Tibial nerve (tissue), 3 donors: ENCODE measurements at regions not wholly inside any gene's neighbourhood (a gene's known extent, or its start where the extent isn't known, plus 50 kb on each side); places are given as distances from the start of the nearest gene placed in this dataset.

Experiments
- POLR2A ChIP-seq, 2 donors: fragments of 450-650 bp; IDR thresholded peaks; one replicate each; pipeline ENCODE4 v1.6.1; 2017; ENCODE audit warnings: antibody characterized with exemption in 2 of 2, mild to moderate bottlenecking in 2 of 2, moderate library complexity in 2 of 2
- TF ChIP-seq, protein P1 (sequence below), 5 experiments: fragments of 200-600 bp in 3 of 5; fragments of 450-650 bp in 2 of 5; sonication (generic) in 3 of 5; IDR thresholded peaks; one replicate each; pipeline ENCODE4 v1.5.1; 2016 to 2019; ENCODE audit warnings: antibody characterized with exemption in 5 of 5, mild to moderate bottlenecking in 3 of 5, moderate library complexity in 2 of 5

DNA sequence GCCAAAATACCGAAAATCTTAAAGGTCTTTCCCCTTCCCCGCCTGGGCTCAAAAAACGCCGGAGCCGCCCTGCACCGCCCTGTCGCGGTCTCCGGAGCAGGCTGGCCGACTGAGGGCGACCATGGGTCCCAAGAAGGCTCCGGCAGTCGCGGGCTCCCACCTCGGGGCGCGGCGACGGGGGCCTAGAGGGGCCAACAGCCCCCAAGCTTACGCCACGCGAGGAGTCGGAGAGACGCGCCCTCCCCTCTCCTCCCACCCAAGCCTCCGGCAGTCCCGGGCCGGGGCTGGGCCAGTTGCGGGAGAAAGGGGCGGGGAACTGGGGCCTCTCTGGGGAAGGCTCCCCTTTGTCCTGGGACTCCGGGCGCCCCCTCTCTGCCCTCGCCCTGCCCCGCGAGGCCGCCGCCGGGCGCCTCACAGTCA lies 69.2 kb downstream of the GOLGA8B start:
- TF ChIP-seq, protein P1, sequence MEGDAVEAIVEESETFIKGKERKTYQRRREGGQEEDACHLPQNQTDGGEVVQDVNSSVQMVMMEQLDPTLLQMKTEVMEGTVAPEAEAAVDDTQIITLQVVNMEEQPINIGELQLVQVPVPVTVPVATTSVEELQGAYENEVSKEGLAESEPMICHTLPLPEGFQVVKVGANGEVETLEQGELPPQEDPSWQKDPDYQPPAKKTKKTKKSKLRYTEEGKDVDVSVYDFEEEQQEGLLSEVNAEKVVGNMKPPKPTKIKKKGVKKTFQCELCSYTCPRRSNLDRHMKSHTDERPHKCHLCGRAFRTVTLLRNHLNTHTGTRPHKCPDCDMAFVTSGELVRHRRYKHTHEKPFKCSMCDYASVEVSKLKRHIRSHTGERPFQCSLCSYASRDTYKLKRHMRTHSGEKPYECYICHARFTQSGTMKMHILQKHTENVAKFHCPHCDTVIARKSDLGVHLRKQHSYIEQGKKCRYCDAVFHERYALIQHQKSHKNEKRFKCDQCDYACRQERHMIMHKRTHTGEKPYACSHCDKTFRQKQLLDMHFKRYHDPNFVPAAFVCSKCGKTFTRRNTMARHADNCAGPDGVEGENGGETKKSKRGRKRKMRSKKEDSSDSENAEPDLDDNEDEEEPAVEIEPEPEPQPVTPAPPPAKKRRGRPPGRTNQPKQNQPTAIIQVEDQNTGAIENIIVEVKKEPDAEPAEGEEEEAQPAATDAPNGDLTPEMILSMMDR (IDR thresholded peaks at IDR 0.05), result no peak
- no peak for TF ChIP-seq POLR2A (IDR thresholded peaks at IDR 0.05)
